NOMO-1 (cell line): ENCODE measurements at regions not wholly inside any gene's neighbourhood (a gene's known extent, or its start where the extent isn't known, plus 50 kb on each side); places are given as distances from the start of the nearest gene placed in this dataset.
"Not testable (repeated sequence)": the region's sequence is repeated elsewhere in the genome, so short reads cannot be mapped to it uniquely, and the experiment has no call there.

Source experiments
- DNase-seq, 2 experiments: peaks; one replicate each; lab custom pipeline; 2025; ENCODE audit not compliant: unreplicated experiment in 2 of 2; lab: John Stamatoyannopoulos, UW

DNA sequence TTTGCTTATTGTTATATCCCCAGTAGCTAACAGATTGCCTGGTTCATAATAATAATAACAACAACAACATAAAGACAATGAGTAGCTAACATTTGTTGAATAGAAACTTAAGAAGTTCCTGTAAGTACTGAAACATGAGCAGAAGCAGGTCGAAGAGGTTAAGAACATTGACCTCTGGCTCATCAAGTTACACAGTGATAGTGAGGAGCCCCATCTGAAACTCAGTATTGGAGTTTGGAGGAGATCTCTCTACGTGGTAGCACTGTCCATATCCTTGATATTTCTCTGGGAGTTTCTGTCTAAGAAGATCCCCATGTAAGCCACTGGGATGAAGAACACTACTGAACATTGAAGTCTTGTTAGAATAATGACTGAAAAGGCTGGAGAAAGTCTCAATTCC, 600.4 kb downstream of the RFPL4B start:
- no peak for DNase-seq

GRCh38 chr6:112951829-112952228, 604.7 kb downstream of the RFPL4B start:
- no peak for DNase-seq

DNA sequence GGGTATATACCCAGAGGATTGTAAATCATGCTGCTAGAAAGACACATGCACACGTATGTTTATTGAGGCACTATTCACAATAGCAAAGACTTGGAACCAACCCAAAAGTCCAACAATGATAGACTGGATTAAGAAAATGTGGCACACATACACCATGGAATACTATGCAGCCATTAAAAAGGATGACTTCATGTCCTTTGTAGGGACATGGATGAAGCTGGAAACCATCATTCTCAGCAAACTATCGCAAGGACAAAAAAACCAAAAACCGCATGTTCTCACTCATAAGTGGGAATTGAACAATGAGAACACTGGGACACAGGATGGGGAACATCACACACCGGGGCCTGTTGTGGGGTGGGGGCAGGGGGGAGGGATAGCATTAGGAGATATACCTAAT, 608.6 kb downstream of the RFPL4B start:
- not testable (repeated sequence) for DNase-seq

DNA sequence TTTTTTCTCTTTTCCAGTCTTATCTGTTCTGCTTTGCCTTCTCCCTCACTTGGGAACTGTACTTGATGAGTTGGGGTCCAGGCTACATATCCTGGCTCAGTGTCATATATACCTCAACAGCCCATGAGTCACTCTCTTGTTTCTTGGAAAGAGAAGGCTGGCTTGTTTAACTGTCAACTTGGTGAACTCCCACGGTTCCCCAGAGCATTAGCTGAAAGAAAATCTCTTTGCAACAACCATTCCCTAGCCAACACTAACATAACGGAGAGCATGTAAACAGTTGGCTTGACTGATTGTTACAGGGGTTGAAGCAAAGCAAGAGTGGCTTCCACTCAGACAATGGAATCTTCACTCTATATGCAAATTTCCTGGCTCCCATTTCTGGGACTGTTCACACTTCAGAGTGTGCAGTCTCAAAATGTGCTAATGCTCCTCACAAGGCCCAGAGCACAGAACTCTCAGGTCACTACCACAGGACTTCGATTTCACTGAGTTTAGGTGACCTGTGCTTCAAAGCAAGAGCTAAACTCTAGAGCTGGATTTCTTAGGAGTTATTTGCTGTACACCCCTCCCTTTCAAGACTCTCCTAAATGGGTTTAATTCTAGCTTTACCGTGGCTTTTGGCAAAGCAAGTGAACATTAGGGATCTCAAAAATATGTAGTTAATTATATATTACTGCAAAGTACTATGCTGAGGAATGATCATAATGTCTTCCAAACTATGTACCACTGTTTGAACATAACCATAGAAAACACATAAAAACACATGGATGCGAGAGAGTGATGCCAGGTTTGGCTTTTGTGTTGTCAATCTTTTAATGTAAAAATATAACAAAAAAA, 609.8 kb downstream of the RFPL4B start:
- DNase-seq: no peak

DNA sequence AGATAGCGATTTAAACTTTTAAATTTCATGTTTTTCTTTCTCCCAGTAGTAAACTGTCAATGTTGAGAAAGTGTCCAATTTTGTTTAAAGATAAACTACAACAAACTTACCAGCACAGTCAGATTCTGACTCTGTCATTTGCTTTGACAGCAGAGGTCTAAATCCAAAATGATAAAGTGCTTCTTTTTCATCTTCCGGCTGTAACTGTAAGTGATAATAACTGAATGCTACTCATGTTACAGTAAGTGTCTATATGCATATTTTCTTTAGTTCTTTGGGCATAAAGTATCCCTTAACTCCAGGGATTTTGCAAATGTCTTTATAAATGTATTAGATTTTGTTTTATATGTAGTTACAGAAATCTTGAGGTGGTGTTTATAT, 610.4 kb downstream of the RFPL4B start:
- no peak for DNase-seq

GRCh38 chr6:112960130-112960529, 613.0 kb downstream of the RFPL4B start:
- not testable (repeated sequence) for DNase-seq

DNA sequence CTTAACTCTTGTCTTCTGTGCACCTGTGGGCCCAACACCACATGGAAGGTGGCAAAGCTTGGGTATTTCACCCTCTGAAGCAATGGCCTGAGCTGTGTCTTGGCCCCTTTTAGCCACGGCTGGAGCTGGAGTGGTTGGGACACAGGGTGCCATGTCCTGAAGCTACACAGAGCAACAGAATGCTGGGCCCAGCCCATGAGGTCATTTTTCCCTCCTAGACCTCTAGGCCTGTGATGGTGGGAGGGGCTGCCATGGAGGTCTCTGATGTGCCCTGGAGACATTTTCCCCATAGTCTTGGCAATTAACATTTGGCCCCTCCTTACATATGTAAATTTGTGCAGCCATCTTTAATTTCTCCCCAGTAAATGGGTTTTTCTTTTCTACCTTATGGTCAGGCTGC, 620.8 kb downstream of the RFPL4B start:
- no peak for DNase-seq

DNA sequence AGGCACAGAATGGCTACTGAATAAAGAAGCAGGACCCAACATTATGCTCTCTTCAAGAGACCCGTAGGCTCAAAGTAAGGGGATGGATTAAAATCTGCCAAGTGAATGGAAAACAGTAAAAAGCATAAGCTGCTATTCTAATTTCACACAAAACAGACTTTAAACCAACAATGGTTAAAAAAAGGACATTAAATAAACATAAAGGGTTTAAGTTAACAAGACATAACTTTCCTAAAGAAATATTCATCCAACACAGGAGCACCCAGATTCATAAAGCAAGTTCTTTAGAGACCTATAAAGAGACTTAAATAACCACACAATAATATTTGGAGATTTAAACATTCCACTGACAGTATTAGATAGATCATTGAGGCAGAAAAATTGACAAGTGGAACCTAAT, 624.5 kb downstream of the RFPL4B start:
- DNase-seq: no peak

- not testable (repeated sequence) for DNase-seq
Observed at GRCh38 chr6:112974931-112975330, 627.8 kb downstream of the RFPL4B start.

DNA sequence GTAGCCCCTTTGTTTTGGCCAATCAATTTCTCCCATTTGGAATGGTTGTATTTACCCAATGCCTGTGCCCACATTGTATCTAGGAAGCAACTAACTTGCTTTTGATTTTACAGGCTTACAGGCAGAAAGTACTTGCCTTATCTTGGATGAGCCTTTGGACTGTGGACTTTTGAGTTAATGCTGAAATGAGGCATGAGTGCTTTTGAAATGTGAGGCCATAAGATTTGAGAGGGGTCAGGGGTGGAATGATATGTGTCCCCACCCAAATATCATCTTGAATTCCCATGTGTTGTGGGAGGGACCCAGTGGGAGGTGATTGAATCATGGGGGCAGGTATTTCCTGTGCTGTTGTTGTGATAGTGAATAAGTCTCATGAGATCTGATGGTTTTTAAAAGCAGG, 629.4 kb downstream of the RFPL4B start:
- not testable (repeated sequence) for DNase-seq

DNA sequence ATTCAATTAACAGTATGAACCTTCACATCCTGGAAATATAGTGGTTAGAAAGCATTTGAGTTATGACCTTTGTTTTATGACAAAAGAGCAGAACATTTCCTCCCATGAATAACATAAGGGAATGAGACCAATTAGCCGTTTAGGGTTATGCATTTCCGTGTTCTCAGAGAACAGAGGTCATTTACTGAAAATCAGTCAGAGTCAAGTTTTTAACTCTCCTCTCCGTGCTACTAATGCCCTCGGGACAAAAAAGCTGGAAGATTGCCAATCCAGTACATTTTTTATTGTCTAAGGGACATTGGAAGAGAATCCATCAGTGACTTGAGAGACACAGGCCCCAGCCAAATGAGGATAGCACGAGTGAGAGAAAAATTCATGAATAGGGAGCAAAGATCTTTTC, 632.7 kb downstream of the RFPL4B start:
- no peak for DNase-seq

DNA sequence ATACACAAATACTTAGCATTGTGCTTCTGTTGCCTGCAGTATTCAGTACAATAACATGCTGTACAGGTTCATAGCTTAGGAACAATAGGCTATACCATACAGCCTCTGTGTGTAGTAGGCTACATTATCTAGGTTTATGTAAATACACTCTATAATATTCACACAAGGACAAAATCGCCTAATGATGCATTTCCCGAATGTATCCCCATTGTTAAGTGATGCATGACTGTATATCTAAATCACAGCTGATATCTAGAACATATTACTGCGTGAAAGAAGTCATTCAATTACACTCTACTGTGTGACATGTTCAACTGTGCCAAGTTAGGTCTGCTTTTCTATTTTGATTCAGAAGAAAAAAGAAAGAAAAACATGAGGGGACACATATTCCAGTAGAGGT, 633.5 kb downstream of the RFPL4B start:
- no peak for DNase-seq

DNA sequence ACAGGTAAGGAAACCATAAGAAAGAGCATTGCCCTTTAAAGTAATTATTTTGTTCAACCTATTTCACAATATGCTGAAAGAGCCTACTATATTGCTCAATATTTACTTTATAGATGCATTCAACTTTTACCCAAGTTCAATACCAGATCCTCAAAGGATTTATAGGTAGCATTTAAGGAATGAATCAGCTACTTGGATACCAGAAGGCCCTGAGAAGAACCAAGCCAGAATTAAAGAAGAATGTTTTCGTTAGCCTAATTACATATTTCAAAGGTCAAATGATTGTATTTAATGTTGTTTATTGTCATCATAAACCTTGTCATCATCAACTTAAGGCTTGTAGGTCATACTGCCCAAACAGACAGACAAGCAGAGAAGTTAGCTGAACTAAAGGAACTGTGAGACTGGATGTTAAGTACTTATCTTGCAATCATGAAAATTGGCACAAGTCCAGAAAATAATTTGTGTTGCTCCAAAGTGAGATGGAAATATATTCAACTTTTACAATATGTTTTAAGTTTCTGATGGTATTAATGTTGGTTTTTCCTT, 636.7 kb downstream of the RFPL4B start:
- no peak for DNase-seq

DNA sequence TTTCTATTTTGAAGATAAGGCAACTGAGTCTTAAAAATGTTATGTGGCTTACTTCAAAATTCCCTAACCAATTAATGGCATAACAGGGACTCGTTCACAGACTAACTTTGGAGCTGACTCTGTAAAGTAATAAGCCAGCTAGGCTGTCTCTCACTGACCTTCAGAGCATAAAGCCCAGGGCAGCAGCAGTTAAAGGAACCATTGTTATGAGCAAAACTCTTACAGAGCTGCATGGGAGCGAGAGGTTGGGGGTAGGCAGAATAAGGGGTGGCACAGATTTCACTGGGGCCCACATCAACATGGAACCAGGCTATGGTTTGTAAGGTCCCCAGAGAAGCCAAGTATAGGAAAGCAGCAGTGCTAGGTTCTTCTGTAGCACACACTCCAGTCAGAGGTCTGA, 637.8 kb downstream of the RFPL4B start:
- DNase-seq: no peak

- DNase-seq: no peak
Observed at GRCh38 chr6:112986321-112986720, 639.2 kb downstream of the RFPL4B start.

DNA sequence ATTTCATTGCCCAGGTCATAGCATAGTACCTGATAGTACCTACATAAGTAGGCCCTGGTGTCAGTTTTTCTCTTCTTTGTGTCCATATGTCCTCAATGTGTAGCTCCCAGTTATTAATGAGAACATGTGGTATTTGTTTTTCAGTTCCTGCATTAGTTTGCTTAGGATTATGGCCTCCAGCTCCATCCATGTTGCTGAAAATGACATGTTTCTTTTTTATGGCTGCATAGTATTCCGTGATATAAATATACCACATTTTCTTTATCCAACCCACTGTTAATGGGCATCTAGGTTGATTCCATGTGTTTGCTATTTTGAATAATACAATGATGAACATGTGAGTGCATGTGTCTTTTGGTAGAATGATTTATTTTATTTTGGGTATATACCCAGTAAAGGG, 641.6 kb downstream of the RFPL4B start:
- DNase-seq: no peak

GRCh38 chr6:112990971-112991370, 643.8 kb downstream of the RFPL4B start:
- DNase-seq: no peak

GRCh38 chr6:112991912-112992311, 644.8 kb downstream of the RFPL4B start:
- DNase-seq: no peak

DNA sequence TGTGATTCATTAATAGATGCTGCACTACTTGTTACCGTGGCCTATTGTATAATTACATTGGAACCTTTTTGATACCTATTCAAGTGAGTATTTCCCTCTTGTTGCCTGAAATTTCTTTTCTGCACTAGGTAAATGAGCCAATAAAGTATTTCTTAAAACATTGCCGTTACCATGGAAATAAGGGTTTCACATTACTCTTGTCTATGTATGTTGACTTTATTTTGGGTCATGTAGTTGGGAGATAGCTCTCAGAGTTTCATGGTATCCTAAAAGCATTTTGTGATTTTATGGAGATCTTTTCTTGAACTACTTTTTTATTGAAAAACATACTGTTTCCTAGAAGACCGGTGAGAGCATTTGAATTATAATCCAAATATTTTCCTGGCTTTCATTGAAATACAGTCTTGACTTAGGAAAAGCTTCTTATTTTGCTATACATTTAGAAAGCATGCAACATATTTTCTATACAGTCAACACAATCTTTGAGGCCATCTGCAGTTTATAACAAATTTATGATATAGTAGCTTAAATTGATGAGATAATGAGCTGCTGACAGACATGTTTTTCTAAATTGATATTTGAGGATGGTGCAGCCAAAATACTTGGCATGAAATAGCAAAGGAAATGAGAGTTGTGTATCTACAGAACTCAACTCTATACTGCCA, 650.4 kb downstream of the RFPL4B start:
- DNase-seq: no peak

DNA sequence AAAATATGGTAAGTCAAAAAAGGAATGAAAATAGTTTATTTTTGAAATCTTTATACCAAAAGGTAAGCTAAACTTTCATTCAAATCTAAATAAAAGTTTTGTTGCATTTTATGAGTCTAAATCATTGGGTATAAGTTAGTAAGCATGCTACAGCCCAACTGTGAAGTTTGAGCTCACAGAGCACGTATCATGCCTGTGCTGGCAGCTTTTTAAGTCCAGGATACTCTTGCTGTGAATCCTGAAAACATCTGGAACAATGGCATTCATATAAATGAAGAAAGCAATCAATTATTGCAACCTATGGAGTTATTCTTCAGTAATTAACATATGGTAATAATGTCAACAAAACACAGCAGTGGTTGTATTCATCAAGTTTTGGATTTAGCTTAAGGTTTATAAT, 656.9 kb downstream of the RFPL4B start:
- DNase-seq: no peak

DNA sequence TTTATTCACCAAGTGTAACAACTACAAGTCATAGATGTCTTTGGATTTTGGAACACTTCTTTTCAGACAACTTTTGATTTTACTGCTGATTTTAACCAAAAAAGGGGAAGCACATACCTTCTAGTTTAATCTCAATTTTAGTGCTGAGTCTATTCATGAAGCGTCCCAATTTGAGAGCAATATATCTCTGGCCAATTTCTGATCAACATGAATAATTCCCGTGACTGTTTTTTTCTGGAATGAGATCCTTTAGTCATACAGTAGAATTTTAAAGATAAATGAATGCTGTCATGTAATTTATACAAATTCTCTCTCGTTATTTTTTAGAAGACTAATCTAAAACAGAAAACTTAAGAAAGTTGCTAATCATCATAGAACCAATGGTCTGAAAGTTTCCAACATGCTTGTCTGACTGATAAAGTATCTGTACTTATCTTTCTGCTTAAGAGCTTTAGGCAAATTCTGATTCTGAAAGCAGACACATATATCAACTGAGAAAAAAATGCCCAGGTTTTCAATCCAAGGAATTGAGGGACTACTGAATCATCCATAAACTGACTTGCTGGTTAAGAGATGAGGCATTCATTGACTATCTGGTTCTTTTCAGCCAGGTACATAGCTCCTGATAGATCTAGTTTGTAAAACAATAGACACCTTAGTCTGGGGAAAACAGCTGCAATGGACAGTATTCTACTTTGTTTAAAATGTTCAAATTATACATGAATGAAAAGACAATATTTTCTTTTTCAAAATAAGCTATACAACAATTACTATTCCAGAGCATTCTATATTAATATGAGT, 657.5 kb downstream of the RFPL4B start:
- DNase-seq: no peak
